Ovary (tissue), 7 donors: ENCODE measurements at regions not wholly inside any gene's neighbourhood (a gene's known extent, or its start where the extent isn't known, plus 50 kb on each side); places are given as distances from the start of the nearest gene placed in this dataset.

ENCODE experiments used
- DNase-seq, 5 donors: peaks; one replicate each; pipeline ENCODE4 v3.0.0-alpha.2; 2019 to 2020
- H3K27ac ChIP-seq, 2 donors: fragments of 200-600 bp; one replicate each; pipeline versions ENCODE4 v1.5.1 to v1.8.0; 2019 to 2022
- H3K27me3 ChIP-seq: fragments of 200-600 bp; one replicate; pipeline ENCODE4 v1.8.0; 2022
- H3K36me3 ChIP-seq: fragments of 200-600 bp; sonication (generic); one replicate; pipeline ENCODE4 v1.5.1; 2019
- H3K4me1 ChIP-seq: one replicate; pipeline ENCODE4 v1.8.1; 2013; ENCODE audit warnings: mild to moderate bottlenecking, moderate library complexity; ENCODE audit not compliant: insufficient read depth
- H3K4me3 ChIP-seq: fragments of 200-600 bp; sonication (generic); one replicate; pipeline ENCODE4 v1.5.1; 2017
- H3K9me3 ChIP-seq, 2 donors: fragments of 200-600 bp in 1 of 2; sonication (generic) in 1 of 2; one replicate each; pipeline versions ENCODE4 v1.5.1 to v1.8.1; 2013 to 2019; ENCODE audit warnings: mild to moderate bottlenecking in 1 of 2, moderate library complexity in 1 of 2
- CTCF ChIP-seq, 3 donors: fragments of 450-650 bp in 2 of 3; fragments of 200-600 bp in 1 of 3; IDR thresholded peaks; one replicate each; pipeline versions ENCODE4 v1.5.1 to v1.8.0; 2016 to 2022; ENCODE audit warnings: antibody characterized with exemption in 3 of 3, mild to moderate bottlenecking in 1 of 3
- EP300 ChIP-seq: sonication (generic); formaldehyde crosslinking; IDR thresholded peaks from one replicate; pipeline ENCODE4 v1.6.1; 2017; ENCODE audit warnings: antibody characterized with exemption
- POLR2A ChIP-seq: fragments of 450-650 bp; IDR thresholded peaks from one replicate; pipeline ENCODE4 v1.6.1; 2017; ENCODE audit warnings: antibody characterized with exemption, mild to moderate bottlenecking, moderate library complexity
- WGBS, 3 donors: extraction: QIAGEN DNeasy Blood & Tissue Kit in 1 of 3; methylation state at CpG; one replicate each; pipeline versions ENCODE4 v1.1.5 to v1.1.7; 2013 to 2017; 5-methylcytosine and 5-hydroxymethylcytosine counted together
- intact Hi-C, 4 donors: fragments of 100-400 bp; cut with DNase I; formaldehyde crosslinking; loops; one replicate each; pipeline versions ENCODE4 v1.11.0 to v1.15.1; 2022 to 2023
- donor health status: DM: no; HTN: no; CAD: no; lungs with moderate emphysema.
- donor health status: DM: no; HTN: no; CAD: no.
- donor health status: Bipolar disorder and iron deficiency.
- donor health status: DM: no; HTN: no; CAD: no.
- donor health status: DM: yes; HTN: yes; CAD: no.

GRCh38 chr14:38761033-38761432 is 342.0 kb downstream of the SEC23A start:
- no peaks in the 10 kb centered on the region for H3K4me1 ChIP-seq
- no peak overlapping the region for H3K27ac ChIP-seq
- H3K36me3 ChIP-seq = no peaks in the 10 kb centered on the region
- DNase-seq = no peak
- intact Hi-C loops = no loop called here
- no peaks in the 10 kb centered on the region for H3K27me3 ChIP-seq
- no peak for TF ChIP-seq CTCF (IDR thresholded peaks at IDR 0.05)
- no peak for TF ChIP-seq POLR2A
- no peak for TF ChIP-seq EP300
- 91 to 93% (median 92%) methylated on average over 2 of the region's 2 CpGs for WGBS, 3 donors
- no peaks in the 10 kb centered on the region for H3K9me3 ChIP-seq
- no peak overlapping the region for H3K4me3 ChIP-seq

DNA sequence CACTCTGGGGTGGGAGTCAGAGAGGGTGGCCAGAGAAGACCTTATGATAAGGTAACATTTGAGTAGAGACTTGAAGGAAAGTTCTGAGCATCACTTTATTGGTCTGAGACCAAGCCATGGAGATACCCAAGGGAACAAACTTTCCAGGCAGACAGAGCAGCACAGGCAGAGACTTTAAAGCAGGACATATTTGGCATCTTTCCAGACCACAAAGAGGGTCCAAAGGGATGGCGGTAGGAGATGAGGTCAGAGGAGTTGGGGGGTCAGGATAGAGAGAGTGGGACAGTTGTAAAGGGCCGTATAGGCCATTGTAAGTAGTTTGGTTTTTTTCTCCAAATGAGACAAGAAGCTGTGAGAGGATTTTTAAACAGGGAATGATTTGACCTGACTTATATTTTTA is 344.4 kb downstream of the SEC23A start:
- TF ChIP-seq CTCF (IDR thresholded peaks at IDR 0.05) = no peak
- DNase-seq = no peak
- Histone ChIP-seq H3K4me1 (no peaks in the 10 kb centered on the region), H3K9me3 (no peaks in the 10 kb centered on the region), H3K4me3 (no peak overlapping the region), H3K27me3 (no peaks in the 10 kb centered on the region), H3K27ac (no peak overlapping the region), H3K36me3 (no peaks in the 10 kb centered on the region)
- 27 to 29% (median 27%) methylated on average over 2 of the region's 2 CpGs for WGBS, 3 donors
- intact Hi-C loops = no loop called here

DNA sequence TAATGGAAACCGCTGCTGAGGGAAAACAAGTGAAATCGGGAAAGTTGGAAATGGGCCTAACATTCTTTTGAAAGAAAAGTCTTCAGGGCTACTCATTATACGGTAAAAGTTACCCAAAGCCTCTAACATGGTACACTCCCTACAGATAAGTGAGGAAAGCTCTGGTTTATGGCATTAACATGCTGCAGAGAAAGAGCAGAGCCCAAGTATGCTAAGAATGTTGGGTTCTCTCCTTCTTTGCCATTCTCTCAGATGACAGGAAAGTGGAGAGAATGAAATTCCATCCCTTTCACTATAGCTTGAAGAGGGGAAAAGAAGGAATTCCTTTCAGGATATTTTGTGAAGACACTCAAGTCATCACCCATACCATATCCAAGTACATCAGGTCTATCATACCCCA is 348.0 kb downstream of the SEC23A start:
- Histone ChIP-seq H3K4me1 (no peaks in the 10 kb centered on the region), H3K4me3 (no peak overlapping the region), H3K36me3 (no peaks in the 10 kb centered on the region), H3K27me3 (no peaks in the 10 kb centered on the region), H3K27ac (no peak overlapping the region), H3K9me3 (no peaks in the 10 kb centered on the region)
- TF ChIP-seq CTCF (IDR thresholded peaks at IDR 0.05) (no peak), POLR2A (no peak), EP300 (no peak)
- 14 to 41% (median 17%) methylated on average over 3 of the region's 3 CpGs for WGBS, 3 donors
- intact Hi-C loops = no loop called here
- no peak for DNase-seq

DNA sequence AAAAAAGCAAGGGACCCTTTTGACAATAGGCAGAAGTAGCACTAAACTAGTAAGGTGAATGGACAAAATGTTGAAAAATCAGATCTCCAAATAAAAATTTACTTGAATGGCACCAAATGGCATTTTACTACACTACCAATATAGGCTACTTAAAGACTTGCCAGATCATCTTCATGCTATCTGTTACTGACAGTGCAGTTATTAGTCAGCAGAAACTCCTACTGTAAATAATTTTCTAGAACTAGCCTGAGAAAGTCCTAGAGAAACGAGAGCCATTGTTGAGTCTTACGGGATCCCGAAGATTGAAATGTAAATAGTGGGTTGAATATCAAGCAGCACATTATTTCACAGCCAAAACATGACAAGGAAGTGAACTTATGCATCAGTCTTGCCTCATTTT is 350.3 kb downstream of the SEC23A start:
- no peaks in the 10 kb centered on the region for H3K4me1 ChIP-seq
- no peak for DNase-seq
- H3K27ac ChIP-seq = no peak overlapping the region
- intact Hi-C loops = no loop called here
- 13 to 44% (median 19%) methylated on average over 3 of the region's 3 CpGs for WGBS, 3 donors
- TF ChIP-seq EP300 (no peak), CTCF (IDR thresholded peaks at IDR 0.05) (no peak), POLR2A (no peak)
- no peak overlapping the region for H3K4me3 ChIP-seq
- H3K27me3 ChIP-seq = no peaks in the 10 kb centered on the region
- H3K9me3 ChIP-seq = no peaks in the 10 kb centered on the region
- H3K36me3 ChIP-seq = no peaks in the 10 kb centered on the region

DNA sequence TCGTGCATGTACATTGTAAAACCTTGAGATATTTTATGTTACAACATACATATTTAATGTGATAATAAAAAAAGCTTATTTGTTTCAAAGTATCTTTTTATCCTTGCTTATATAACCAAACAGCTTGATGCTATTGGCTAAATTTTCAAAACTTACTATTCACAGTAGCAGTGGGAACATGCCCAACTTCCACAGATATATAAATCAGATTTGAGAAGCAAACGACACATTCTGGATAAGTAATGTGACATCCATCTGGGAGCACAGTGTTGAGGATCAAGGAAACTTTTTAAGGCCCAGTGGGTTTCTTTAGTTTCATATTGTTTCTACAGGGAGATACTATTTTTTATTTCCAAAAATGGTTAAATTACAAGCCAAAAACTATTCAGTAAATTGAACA is 350.7 kb downstream of the SEC23A start:
- H3K4me3 ChIP-seq = no peak overlapping the region
- no peaks in the 10 kb centered on the region for H3K27me3 ChIP-seq
- no peak for DNase-seq
- TF ChIP-seq EP300 (no peak), CTCF (IDR thresholded peaks at IDR 0.05) (no peak), POLR2A (no peak)
- no peaks in the 10 kb centered on the region for H3K4me1 ChIP-seq
- intact Hi-C loops = no loop called here
- WGBS, 3 donors = 78 to 80% (median 78%) methylated on average over 2 of the region's 2 CpGs
- H3K36me3 ChIP-seq = no peaks in the 10 kb centered on the region
- H3K9me3 ChIP-seq = no peaks in the 10 kb centered on the region
- H3K27ac ChIP-seq = no peak overlapping the region
